ENCODE measurements at regions not wholly inside any gene's neighbourhood (a gene's known extent, or its start where the extent isn't known, plus 50 kb on each side); places are given as distances from the start of the nearest gene placed in this dataset.

GRCh38 chr4:106582103-106582502 lies 213.5 kb upstream of the GIMD1 start:
- TF ChIP-seq, protein P1, sequence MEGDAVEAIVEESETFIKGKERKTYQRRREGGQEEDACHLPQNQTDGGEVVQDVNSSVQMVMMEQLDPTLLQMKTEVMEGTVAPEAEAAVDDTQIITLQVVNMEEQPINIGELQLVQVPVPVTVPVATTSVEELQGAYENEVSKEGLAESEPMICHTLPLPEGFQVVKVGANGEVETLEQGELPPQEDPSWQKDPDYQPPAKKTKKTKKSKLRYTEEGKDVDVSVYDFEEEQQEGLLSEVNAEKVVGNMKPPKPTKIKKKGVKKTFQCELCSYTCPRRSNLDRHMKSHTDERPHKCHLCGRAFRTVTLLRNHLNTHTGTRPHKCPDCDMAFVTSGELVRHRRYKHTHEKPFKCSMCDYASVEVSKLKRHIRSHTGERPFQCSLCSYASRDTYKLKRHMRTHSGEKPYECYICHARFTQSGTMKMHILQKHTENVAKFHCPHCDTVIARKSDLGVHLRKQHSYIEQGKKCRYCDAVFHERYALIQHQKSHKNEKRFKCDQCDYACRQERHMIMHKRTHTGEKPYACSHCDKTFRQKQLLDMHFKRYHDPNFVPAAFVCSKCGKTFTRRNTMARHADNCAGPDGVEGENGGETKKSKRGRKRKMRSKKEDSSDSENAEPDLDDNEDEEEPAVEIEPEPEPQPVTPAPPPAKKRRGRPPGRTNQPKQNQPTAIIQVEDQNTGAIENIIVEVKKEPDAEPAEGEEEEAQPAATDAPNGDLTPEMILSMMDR (IDR thresholded peaks at IDR 0.05): no peak
- no peak for TF ChIP-seq ZFX (IDR thresholded peaks at IDR 0.05; ENCODE audit: borderline replicate concordance)
